HG03175 (cell line): ENCODE measurements at regions not wholly inside any gene's neighbourhood (a gene's known extent, or its start where the extent isn't known, plus 50 kb on each side); places are given as distances from the start of the nearest gene placed in this dataset.
"Not testable (repeated sequence)": the region's sequence is repeated elsewhere in the genome, so short reads cannot be mapped to it uniquely, and the experiment has no call there.

Source experiments
- ATAC-seq: cut with Tn5 transposase; IDR thresholded peaks from one replicate; pipeline ENCODE4 v1.9.1; 2021; ENCODE audit warnings: mild to moderate bottlenecking, moderate library complexity; ENCODE audit not compliant: unreplicated experiment

- ATAC-seq = no peak
Measured at GRCh38 chr9:38259056-38259455, 133.4 kb upstream of the ALDH1B1 start.

GRCh38 chr9:38257626-38258215 is 134.8 kb upstream of the ALDH1B1 start:
- ATAC-seq = no peak

GRCh38 chr9:38256461-38256860 is 136.0 kb upstream of the ALDH1B1 start:
- no peak for ATAC-seq

GRCh38 chr9:38255599-38255998 is 136.9 kb upstream of the ALDH1B1 start:
- ATAC-seq = no peak

- no peak for ATAC-seq
Measured at GRCh38 chr9:38254756-38255155, 137.7 kb upstream of the ALDH1B1 start.

- no peak for ATAC-seq
Measured at GRCh38 chr9:38254151-38254550, 138.4 kb upstream of the ALDH1B1 start.

GRCh38 chr9:38253200-38253599 is 139.3 kb upstream of the ALDH1B1 start:
- no peak for ATAC-seq

GRCh38 chr9:38251036-38251860 is 141.3 kb upstream of the ALDH1B1 start:
- ATAC-seq = no peak

GRCh38 chr9:38250279-38251035 is 142.0 kb upstream of the ALDH1B1 start:
- no peak for ATAC-seq

- ATAC-seq = no peak
Measured at GRCh38 chr9:38249587-38250210, 142.8 kb upstream of the ALDH1B1 start.

GRCh38 chr9:38249049-38249448 is 143.5 kb upstream of the ALDH1B1 start:
- ATAC-seq = no peak

GRCh38 chr9:38246833-38247232 is 145.7 kb upstream of the ALDH1B1 start:
- no peak for ATAC-seq

- no peak for ATAC-seq
Measured at GRCh38 chr9:38244971-38245370, 147.5 kb upstream of the ALDH1B1 start.

- ATAC-seq = no peak
Measured at GRCh38 chr9:38243993-38244392, 148.5 kb upstream of the ALDH1B1 start.

GRCh38 chr9:38242151-38242550 is 150.4 kb upstream of the ALDH1B1 start:
- not testable (repeated sequence) for ATAC-seq

GRCh38 chr9:38240051-38240450 is 152.5 kb upstream of the ALDH1B1 start:
- no peak for ATAC-seq

- no peak for ATAC-seq
Measured at GRCh38 chr9:38235244-38235643, 157.3 kb upstream of the ALDH1B1 start.

GRCh38 chr9:38234479-38235170 is 157.9 kb upstream of the ALDH1B1 start:
- no peak for ATAC-seq

GRCh38 chr9:38233796-38234355 is 158.6 kb upstream of the ALDH1B1 start:
- no peak for ATAC-seq

GRCh38 chr9:38233343-38233742 is 159.2 kb upstream of the ALDH1B1 start:
- ATAC-seq = no peak
